ENCODE measurements at regions not wholly inside any gene's neighbourhood (a gene's known extent, or its start where the extent isn't known, plus 50 kb on each side); places are given as distances from the start of the nearest gene placed in this dataset.
"Not testable (repeated sequence)": the region's sequence is repeated elsewhere in the genome, so short reads cannot be mapped to it uniquely, and the experiment has no call there.

- no peak for DNase-seq (ENCODE audit: low read depth in 2 of 2)
These were observed 278.3 kb downstream of the RAP2B start for GRCh38 chr3:153440311-153440710.

- no peak for DNase-seq (ENCODE audit: low read depth in 2 of 2)
These were observed 280.4 kb downstream of the RAP2B start for GRCh38 chr3:153442386-153442785.

GRCh38 chr3:153442799-153443487 is 280.9 kb downstream of the RAP2B start:
- DNase-seq (ENCODE audit: low read depth in 2 of 2): no peak

GRCh38 chr3:153443961-153444360 is 281.9 kb downstream of the RAP2B start:
- no peak for DNase-seq (ENCODE audit: low read depth in 2 of 2)

- DNase-seq (ENCODE audit: low read depth in 2 of 2): no peak
These were observed 283.8 kb downstream of the RAP2B start for GRCh38 chr3:153445817-153446216.

- no peak for DNase-seq (ENCODE audit: low read depth in 2 of 2)
These were observed 286.3 kb downstream of the RAP2B start for GRCh38 chr3:153448151-153448829.

GRCh38 chr3:153456833-153457545 is 295.0 kb downstream of the RAP2B start:
- no peak for DNase-seq (ENCODE audit: low read depth in 2 of 2)

GRCh38 chr3:153458881-153459280 is 296.9 kb downstream of the RAP2B start:
- no peak for DNase-seq (ENCODE audit: low read depth in 2 of 2)

GRCh38 chr3:153462545-153462944 is 300.5 kb downstream of the RAP2B start:
- no peak for DNase-seq (ENCODE audit: low read depth in 2 of 2)

- DNase-seq (ENCODE audit: low read depth in 2 of 2): no peak
These were observed 301.9 kb downstream of the RAP2B start for GRCh38 chr3:153463895-153464294.

- no peak for DNase-seq (ENCODE audit: low read depth in 2 of 2)
These were observed 307.1 kb downstream of the RAP2B start for GRCh38 chr3:153469162-153469561.

- no peak for DNase-seq (ENCODE audit: low read depth in 2 of 2)
These were observed 322.8 kb downstream of the RAP2B start for GRCh38 chr3:153484842-153485241.

GRCh38 chr3:153495422-153495821 is 333.4 kb downstream of the RAP2B start:
- no peak for DNase-seq (ENCODE audit: low read depth in 2 of 2)

- DNase-seq (ENCODE audit: low read depth in 2 of 2): no peak
These were observed 340.7 kb downstream of the RAP2B start for GRCh38 chr3:153502682-153503081.

GRCh38 chr3:153503873-153504272 is 341.8 kb downstream of the RAP2B start:
- DNase-seq (ENCODE audit: low read depth in 2 of 2): no peak

GRCh38 chr3:153506205-153506604 is 344.2 kb downstream of the RAP2B start:
- not testable (repeated sequence) for DNase-seq (ENCODE audit: low read depth in 2 of 2)

- not testable (repeated sequence) for DNase-seq (ENCODE audit: low read depth in 2 of 2)
These were observed 344.7 kb downstream of the RAP2B start for GRCh38 chr3:153506686-153507085.

GRCh38 chr3:153513236-153513635 is 351.2 kb downstream of the RAP2B start:
- DNase-seq (ENCODE audit: low read depth in 2 of 2): no peak

GRCh38 chr3:153528473-153528872 is 366.4 kb downstream of the RAP2B start:
- DNase-seq (ENCODE audit: low read depth in 2 of 2): no peak

- DNase-seq (ENCODE audit: low read depth in 2 of 2): no peak
These were observed 377.2 kb downstream of the RAP2B start for GRCh38 chr3:153539263-153539662.

- no peak for DNase-seq (ENCODE audit: low read depth in 2 of 2)
These were observed 383.4 kb downstream of the RAP2B start for GRCh38 chr3:153545471-153545870.

GRCh38 chr3:153547970-153548369 is 385.9 kb downstream of the RAP2B start:
- DNase-seq (ENCODE audit: low read depth in 2 of 2): no peak

GRCh38 chr3:153549686-153550085 is 387.7 kb downstream of the RAP2B start:
- DNase-seq (ENCODE audit: low read depth in 2 of 2): not testable (repeated sequence)

Measured in stimulated activated CD8-positive, alpha-beta memory T cell treated with anti-CD3 and anti-CD28 coated beads, Interleukin-7, amount 100 ng/mL, for 1 hour (primary cell).